PFSK-1 (cell line): ENCODE measurements at regions not wholly inside any gene's neighbourhood (a gene's known extent, or its start where the extent isn't known, plus 50 kb on each side); places are given as distances from the start of the nearest gene placed in this dataset.

Source experiments
- POLR2AphosphoS5 ChIP-seq: IDR thresholded peaks from 2 replicates; pipeline ENCODE4 v1.6.1; 2012; ENCODE audit warnings: low read depth, mild to moderate bottlenecking, control low read depth, low read length, moderate library complexity
- SIN3A ChIP-seq: IDR thresholded peaks from 2 replicates; pipeline ENCODE4 v1.6.1; 2012; ENCODE audit warnings: mild to moderate bottlenecking, low read length, moderate library complexity, borderline replicate concordance; ENCODE audit not compliant: insufficient read depth

GRCh38 chr9:108104991-108105390 is 615.4 kb upstream of the KLF4 start:
- no peak for TF ChIP-seq POLR2AphosphoS5
- no peak for TF ChIP-seq SIN3A
